Nephron progenitor cell (in vitro differentiated cells): ENCODE measurements at regions not wholly inside any gene's neighbourhood (a gene's known extent, or its start where the extent isn't known, plus 50 kb on each side); places are given as distances from the start of the nearest gene placed in this dataset.
A peak's percentile ranks its signal among the peaks of the same experiment; 100 is the strongest.

Source experiments
- DNase-seq: peaks from one replicate; pipeline ENCODE4 v3.0.0; 2021
- H3K27ac Mint-ChIP-seq: 2 replicates; pipeline ENCODE4 v1.8.0; 2021; ENCODE audit warnings: mild to moderate bottlenecking, moderate library complexity, mixed read lengths
- H3K27me3 Mint-ChIP-seq: 2 replicates; pipeline ENCODE4 v1.8.0; 2021; ENCODE audit warnings: mild to moderate bottlenecking, low read depth, mixed read lengths; ENCODE audit not compliant: poor library complexity
- H3K36me3 Mint-ChIP-seq: 2 replicates; pipeline ENCODE4 v1.8.0; 2021; ENCODE audit warnings: low read depth, mixed read lengths
- H3K4me1 Mint-ChIP-seq: 2 replicates; pipeline ENCODE4 v1.8.0; 2021; ENCODE audit warnings: mixed read lengths
- H3K4me3 Mint-ChIP-seq: 2 replicates; pipeline ENCODE4 v1.8.0; 2021; ENCODE audit warnings: mild to moderate bottlenecking, moderate library complexity, mixed read lengths
- H3K9me3 Mint-ChIP-seq: 2 replicates; pipeline ENCODE4 v1.8.0; 2021; ENCODE audit warnings: mild to moderate bottlenecking, moderate library complexity, mixed read lengths
- TF ChIP-seq, protein P1 (sequence below): fragments of 200-600 bp; sonication (generic); IDR thresholded peaks from 2 replicates; pipeline ENCODE4 v1.5.0; 2021; ENCODE audit warnings: antibody characterized with exemption

DNA sequence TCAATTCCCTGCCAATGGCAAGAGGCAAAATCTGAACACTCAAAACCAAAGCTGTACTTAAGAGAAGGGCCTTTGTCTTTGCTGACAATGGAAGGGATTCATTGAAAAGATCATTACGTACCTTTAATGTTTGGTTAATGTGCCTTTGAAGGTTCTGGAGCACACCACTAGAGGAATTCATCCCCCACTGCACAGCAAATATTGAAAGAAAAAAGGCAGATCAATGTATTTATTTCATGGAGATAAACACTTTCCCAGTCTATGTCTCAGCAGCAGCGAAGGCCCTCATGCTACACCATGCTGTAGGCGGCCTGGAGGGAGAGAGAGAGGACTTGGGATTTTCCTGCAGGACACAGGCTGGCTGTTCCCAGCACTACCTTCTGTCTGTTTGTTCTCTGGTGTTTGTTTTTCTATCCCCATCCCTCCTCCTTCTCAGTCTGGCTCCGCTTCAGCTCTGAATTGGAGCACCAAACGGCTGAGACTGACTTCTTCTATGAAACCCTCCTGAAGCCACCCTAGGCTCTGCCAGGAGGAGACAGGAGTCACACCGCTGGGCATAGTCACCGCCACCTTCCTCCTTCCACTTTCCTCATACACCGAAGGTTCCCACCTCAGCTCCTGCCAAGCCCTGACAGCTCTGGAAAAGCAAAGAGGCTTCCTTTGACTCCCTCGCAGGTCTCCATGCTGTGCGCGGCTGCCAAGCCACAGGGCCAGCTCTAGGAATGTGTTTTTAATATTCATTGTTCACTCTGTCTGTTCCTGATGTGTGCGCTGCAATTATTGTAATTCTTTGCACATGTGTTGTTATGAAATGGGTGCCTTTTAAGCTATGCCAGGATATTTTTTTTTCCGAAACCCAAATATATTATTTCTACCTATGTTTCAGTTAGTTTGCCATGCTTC lies 301.5 kb downstream of the FZD1 start:
- no peaks in the 10 kb centered on the region for H3K36me3 Mint-ChIP-seq
- H3K9me3 Mint-ChIP-seq, result no peaks in the 10 kb centered on the region
- TF ChIP-seq, protein P1, sequence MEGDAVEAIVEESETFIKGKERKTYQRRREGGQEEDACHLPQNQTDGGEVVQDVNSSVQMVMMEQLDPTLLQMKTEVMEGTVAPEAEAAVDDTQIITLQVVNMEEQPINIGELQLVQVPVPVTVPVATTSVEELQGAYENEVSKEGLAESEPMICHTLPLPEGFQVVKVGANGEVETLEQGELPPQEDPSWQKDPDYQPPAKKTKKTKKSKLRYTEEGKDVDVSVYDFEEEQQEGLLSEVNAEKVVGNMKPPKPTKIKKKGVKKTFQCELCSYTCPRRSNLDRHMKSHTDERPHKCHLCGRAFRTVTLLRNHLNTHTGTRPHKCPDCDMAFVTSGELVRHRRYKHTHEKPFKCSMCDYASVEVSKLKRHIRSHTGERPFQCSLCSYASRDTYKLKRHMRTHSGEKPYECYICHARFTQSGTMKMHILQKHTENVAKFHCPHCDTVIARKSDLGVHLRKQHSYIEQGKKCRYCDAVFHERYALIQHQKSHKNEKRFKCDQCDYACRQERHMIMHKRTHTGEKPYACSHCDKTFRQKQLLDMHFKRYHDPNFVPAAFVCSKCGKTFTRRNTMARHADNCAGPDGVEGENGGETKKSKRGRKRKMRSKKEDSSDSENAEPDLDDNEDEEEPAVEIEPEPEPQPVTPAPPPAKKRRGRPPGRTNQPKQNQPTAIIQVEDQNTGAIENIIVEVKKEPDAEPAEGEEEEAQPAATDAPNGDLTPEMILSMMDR, result no peak
- peaks cover 44% of the 10 kb centered on the region for H3K4me1 Mint-ChIP-seq
- H3K4me3 Mint-ChIP-seq, result no peak overlapping the region
- DNase-seq, result no peak
- H3K27me3 Mint-ChIP-seq, result peaks cover 4% of the 10 kb centered on the region
- peak overlapping the region; percentile 67 for H3K27ac Mint-ChIP-seq

DNA sequence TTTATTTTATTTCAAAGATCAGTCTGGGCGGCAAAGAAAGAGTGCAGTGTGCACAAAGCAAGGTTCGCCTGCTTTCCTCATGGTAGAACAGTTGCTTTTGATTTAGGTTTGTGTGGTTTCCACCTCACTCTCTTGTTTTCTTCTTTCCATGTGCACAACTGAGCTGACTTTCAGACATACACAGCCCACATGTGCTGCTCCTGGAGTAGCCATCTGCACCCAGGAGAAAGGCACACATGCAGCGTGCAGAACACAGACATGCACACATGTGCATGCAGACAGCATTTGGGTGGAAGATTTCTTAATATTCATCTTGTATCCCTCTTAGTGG lies 302.1 kb downstream of the FZD1 start:
- H3K27ac Mint-ChIP-seq, result peak overlapping the region; percentile 40
- peaks cover 45% of the 10 kb centered on the region for H3K4me1 Mint-ChIP-seq
- peaks cover 4% of the 10 kb centered on the region for H3K27me3 Mint-ChIP-seq
- no peaks in the 10 kb centered on the region for H3K9me3 Mint-ChIP-seq
- no peak for DNase-seq
- no peak overlapping the region for H3K4me3 Mint-ChIP-seq
- no peaks in the 10 kb centered on the region for H3K36me3 Mint-ChIP-seq
- TF ChIP-seq, protein P1, result no peak

DNA sequence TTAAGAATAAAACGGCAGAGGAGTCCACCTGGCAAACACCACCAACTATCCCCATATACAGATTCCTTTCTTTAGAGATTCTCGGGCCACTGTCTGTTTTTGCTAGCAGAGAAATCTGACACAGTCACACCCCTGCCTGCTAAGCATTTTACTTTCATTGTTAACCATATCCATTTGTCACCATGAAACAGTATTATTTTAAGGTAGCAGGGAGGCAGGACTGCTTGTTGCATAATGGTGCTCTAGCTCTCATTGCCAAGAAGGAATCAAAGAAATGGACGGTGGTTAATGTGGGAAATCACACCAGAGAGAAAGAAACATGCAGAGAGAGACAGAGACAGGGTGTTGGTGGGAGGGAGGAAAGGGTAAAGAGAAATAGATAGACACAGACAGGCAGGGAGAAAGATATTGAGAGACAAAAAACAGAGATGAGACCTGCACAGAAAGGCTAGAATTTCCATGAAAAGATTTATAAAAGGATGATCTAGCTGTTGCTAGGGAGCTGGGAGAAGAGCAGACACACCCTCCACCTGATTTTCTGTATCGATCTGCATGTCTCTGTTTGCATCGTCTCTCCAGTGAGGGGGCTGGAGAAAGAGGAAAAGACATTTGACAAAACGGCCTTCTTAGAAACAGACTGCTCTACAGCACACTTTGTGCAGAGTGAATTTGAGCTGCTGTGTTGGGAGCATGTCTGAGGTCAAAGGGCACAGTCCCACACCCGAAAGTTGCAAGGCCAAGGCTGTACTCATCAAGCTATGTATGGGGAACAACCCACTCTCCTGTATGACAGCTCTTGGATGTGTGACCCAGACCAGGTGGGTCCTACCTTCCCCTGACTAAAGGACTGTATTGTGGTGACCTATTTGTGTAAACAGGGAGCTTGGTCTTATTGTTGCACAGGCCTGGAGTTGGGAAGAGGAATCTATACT lies 303.1 kb downstream of the FZD1 start:
- H3K4me1 Mint-ChIP-seq, result peaks cover 45% of the 10 kb centered on the region
- no peaks in the 10 kb centered on the region for H3K9me3 Mint-ChIP-seq
- TF ChIP-seq, protein P1, result no peak
- peak overlapping the region; percentile 58 for H3K27ac Mint-ChIP-seq
- no peak for DNase-seq
- peaks cover 3% of the 10 kb centered on the region for H3K27me3 Mint-ChIP-seq
- no peaks in the 10 kb centered on the region for H3K36me3 Mint-ChIP-seq
- no peak overlapping the region for H3K4me3 Mint-ChIP-seq

DNA sequence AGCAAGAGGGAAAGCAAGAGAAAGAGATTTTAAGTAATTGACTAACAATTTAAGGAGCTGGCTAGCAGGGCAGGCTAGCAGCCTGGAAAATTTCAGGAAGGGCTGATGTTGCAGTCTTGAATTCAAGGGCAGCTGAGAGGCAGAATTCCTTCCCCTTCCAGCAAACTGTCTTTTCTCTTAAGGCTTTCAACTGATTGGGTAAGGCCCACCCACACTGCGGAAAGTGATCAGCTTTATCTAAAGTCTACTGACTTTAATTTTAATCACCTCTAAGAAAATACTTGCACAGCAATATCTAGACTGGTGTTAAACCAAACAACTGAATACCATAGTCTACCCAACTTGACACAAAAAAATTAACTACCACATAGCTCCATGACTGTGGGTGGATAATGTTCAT lies 303.9 kb downstream of the FZD1 start:
- no peaks in the 10 kb centered on the region for H3K9me3 Mint-ChIP-seq
- no peak overlapping the region for H3K4me3 Mint-ChIP-seq
- H3K36me3 Mint-ChIP-seq, result no peaks in the 10 kb centered on the region
- TF ChIP-seq, protein P1, result no peak
- DNase-seq, result no peak
- H3K4me1 Mint-ChIP-seq, result peaks cover 45% of the 10 kb centered on the region
- H3K27me3 Mint-ChIP-seq, result no peaks in the 10 kb centered on the region
- no peak overlapping the region for H3K27ac Mint-ChIP-seq

DNA sequence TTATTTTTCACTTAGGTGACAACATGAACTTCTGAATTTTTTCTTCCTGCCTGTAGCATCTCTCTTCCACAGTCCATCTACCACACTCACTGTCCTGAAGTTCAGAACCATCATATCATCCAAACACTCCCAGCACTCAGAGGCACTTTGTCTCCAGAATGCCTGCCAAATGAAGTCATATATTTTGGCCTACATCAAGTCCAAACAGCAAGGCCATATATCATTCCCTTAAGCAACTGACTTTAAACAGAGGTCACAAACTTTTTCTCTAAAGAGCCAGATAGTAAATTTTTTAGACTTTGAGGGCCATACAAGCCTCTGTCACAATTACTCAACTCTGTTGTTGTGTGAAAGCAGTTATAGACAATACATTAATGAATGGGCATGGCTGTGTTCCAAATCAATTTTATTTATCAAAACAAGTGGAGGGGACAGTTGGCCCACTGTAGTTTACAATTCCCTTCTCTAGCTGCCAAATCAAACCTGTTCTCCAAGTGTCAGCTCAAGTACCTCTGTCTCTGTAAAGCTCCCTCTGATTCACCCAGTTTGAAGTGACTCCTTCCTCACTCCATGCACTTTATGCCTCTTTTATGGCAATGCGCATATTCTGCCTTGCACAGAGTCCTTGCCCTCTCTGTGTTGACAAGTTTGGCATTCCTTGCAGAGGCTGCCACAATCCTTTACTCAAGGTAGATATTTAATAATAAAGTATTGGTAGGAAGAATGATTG lies 305.7 kb downstream of the FZD1 start:
- peak overlapping the region; percentile 87 for H3K27ac Mint-ChIP-seq
- H3K4me1 Mint-ChIP-seq, result peaks cover 45% of the 10 kb centered on the region

More for the DNA sequence above, 305.7 kb downstream of the FZD1 start:
- H3K36me3 Mint-ChIP-seq, result no peaks in the 10 kb centered on the region
- H3K9me3 Mint-ChIP-seq, result no peaks in the 10 kb centered on the region
- H3K27me3 Mint-ChIP-seq, result no peaks in the 10 kb centered on the region
- TF ChIP-seq, protein P1, result no peak
- DNase-seq, result no peak
- no peak overlapping the region for H3K4me3 Mint-ChIP-seq
